ENCODE measurements at regions not wholly inside any gene's neighbourhood (a gene's known extent, or its start where the extent isn't known, plus 50 kb on each side); places are given as distances from the start of the nearest gene placed in this dataset.
A peak's percentile ranks its signal among the peaks of the same experiment; 100 is the strongest.
"Not testable (repeated sequence)": the region's sequence is repeated elsewhere in the genome, so short reads cannot be mapped to it uniquely, and the experiment has no call there.

- no peaks in the 10 kb centered on the region for H3K9me3 ChIP-seq
- no peaks in the 10 kb centered on the region for H3K36me3 ChIP-seq
- H3K27me3 ChIP-seq: no peaks in the 10 kb centered on the region
- peaks cover 0 to 5% (median 0%) of the 10 kb centered on the region in 4 donors for H3K4me1 ChIP-seq
- DNase-seq (no peak), ATAC-seq (peak; percentile 86 to 96 (median 91))
- H3K4me3 ChIP-seq: no peak overlapping the region
- 18% methylated on average over 2 of the region's 2 CpGs for WGBS (ENCODE audit: insufficient coverage, low coverage, low lambda C conversion rate, missing lambda C conversion rate)
- peak overlapping the region in 1 of 3 donors; percentile 12 for H3K27ac ChIP-seq
- intact Hi-C loops (cut with DNase I): no loop called here
- TF ChIP-seq CTCF (IDR thresholded peaks at IDR 0.05) (no peak), POLR2A (IDR thresholded peaks at IDR 0.05) (no peak)
Observed at GRCh38 chr18:34397286-34397896, 172.7 kb upstream of the NOL4 start.

- H3K4me3 ChIP-seq: no peak overlapping the region
- peaks cover 0 to 5% (median 0%) of the 10 kb centered on the region in 4 donors for H3K4me1 ChIP-seq
- no peaks in the 10 kb centered on the region for H3K27me3 ChIP-seq
- H3K9me3 ChIP-seq: no peaks in the 10 kb centered on the region
- TF ChIP-seq CTCF (IDR thresholded peaks at IDR 0.05) (no peak), POLR2A (IDR thresholded peaks at IDR 0.05) (no peak)
- WGBS (ENCODE audit: insufficient coverage, low coverage, low lambda C conversion rate, missing lambda C conversion rate): 70% methylated on average over 3 of the region's 3 CpGs
- H3K36me3 ChIP-seq: no peaks in the 10 kb centered on the region
- ATAC-seq (no peak), DNase-seq (no peak)
- H3K27ac ChIP-seq: no peak overlapping the region
- intact Hi-C loops (cut with DNase I): no loop called here
Observed at GRCh38 chr18:34399892-34400291, 175.2 kb upstream of the NOL4 start.

GRCh38 chr18:34400834-34401233 is 176.1 kb upstream of the NOL4 start:
- H3K27ac ChIP-seq: no peak overlapping the region
- TF ChIP-seq POLR2A (IDR thresholded peaks at IDR 0.05) (no peak), CTCF (IDR thresholded peaks at IDR 0.05) (no peak)
- 56% methylated on average over 1 of the region's 1 CpG for WGBS (ENCODE audit: insufficient coverage, low coverage, low lambda C conversion rate, missing lambda C conversion rate)
- no peaks in the 10 kb centered on the region for H3K27me3 ChIP-seq
- H3K9me3 ChIP-seq: no peaks in the 10 kb centered on the region
- ATAC-seq: no peak
- DNase-seq: no peak
- no peak overlapping the region for H3K4me3 ChIP-seq
- peaks cover 0 to 5% (median 0%) of the 10 kb centered on the region in 4 donors for H3K4me1 ChIP-seq
- intact Hi-C loops (cut with DNase I): no loop called here
- H3K36me3 ChIP-seq: no peaks in the 10 kb centered on the region

GRCh38 chr18:34401775-34402174 is 177.1 kb upstream of the NOL4 start:
- 57% methylated on average over 1 of the region's 2 CpGs for WGBS (ENCODE audit: insufficient coverage, low coverage, low lambda C conversion rate, missing lambda C conversion rate)
- intact Hi-C loops (cut with DNase I): no loop called here
- H3K4me3 ChIP-seq: no peak overlapping the region

GRCh38 chr18:34407471-34407870 is 182.8 kb upstream of the NOL4 start:
- H3K4me1 ChIP-seq; H3K27me3 ChIP-seq; H3K9me3 ChIP-seq; H3K36me3 ChIP-seq; DNase-seq; H3K27ac ChIP-seq; ATAC-seq; H3K4me3 ChIP-seq; intact Hi-C loops (cut with DNase I): not testable (repeated sequence)
- 88% methylated on average over 8 of the region's 12 CpGs for WGBS (ENCODE audit: insufficient coverage, low coverage, low lambda C conversion rate, missing lambda C conversion rate)

More at GRCh38 chr18:34401775-34402174, 177.1 kb upstream of the NOL4 start:
- Histone ChIP-seq H3K27me3 (no peaks in the 10 kb centered on the region), H3K27ac (no peak overlapping the region), H3K9me3 (no peaks in the 10 kb centered on the region), H3K36me3 (no peaks in the 10 kb centered on the region), H3K4me1 (peaks cover 0 to 5% (median 0%) of the 10 kb centered on the region in 4 donors)
- no peak for DNase-seq
- ATAC-seq: no peak
- TF ChIP-seq CTCF (IDR thresholded peaks at IDR 0.05): no peak
- no peak for TF ChIP-seq POLR2A (IDR thresholded peaks at IDR 0.05)
